ENCODE measurements at regions not wholly inside any gene's neighbourhood (a gene's known extent, or its start where the extent isn't known, plus 50 kb on each side); places are given as distances from the start of the nearest gene placed in this dataset.

DNA sequence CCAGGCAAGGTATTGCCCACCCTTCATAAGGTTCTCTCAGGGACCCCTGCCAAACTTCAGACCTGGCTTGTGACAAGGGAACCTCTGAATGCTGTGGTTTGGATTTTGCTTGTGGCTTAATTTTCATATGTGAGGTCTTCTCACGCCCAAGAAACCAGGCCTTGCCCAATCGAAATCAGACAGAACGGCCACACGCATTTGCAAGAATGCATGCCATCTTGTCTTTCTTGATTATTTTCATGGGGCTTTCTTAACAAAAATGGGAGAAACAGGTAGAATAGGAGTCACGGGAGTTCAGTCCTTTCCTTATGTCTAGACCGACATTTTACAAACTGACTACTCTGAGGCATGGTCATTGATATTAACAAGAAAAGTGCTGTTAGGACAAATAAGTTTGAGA, 170.2 kb upstream of the PAPPA start:
- DNase-seq (ENCODE audit: low read depth) = no peak
- no peak overlapping the region for H3K4me3 ChIP-seq (ENCODE audit: low read length)
- TF ChIP-seq, protein P1, sequence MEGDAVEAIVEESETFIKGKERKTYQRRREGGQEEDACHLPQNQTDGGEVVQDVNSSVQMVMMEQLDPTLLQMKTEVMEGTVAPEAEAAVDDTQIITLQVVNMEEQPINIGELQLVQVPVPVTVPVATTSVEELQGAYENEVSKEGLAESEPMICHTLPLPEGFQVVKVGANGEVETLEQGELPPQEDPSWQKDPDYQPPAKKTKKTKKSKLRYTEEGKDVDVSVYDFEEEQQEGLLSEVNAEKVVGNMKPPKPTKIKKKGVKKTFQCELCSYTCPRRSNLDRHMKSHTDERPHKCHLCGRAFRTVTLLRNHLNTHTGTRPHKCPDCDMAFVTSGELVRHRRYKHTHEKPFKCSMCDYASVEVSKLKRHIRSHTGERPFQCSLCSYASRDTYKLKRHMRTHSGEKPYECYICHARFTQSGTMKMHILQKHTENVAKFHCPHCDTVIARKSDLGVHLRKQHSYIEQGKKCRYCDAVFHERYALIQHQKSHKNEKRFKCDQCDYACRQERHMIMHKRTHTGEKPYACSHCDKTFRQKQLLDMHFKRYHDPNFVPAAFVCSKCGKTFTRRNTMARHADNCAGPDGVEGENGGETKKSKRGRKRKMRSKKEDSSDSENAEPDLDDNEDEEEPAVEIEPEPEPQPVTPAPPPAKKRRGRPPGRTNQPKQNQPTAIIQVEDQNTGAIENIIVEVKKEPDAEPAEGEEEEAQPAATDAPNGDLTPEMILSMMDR (conservative IDR thresholded peaks at IDR 0.05; ENCODE audit: low read depth, low read length) = no peak

DNA sequence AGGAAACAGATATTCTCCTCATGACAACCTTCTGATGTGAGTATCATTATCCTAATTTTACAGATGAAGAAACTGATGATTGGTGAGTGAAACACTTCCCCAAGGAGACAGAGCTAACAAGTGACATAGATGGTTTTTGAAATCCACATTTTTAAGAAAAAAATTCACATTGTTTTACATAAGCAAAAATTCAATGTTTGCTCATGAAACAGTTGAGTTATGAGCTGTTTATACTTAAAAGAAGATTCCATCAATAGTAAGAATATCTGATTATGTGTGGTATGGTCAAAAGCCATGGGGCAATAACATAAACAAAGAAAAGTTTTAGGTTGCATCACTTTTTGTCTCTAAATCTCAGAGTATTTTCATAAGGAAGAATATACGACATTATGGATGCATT, 167.9 kb upstream of the PAPPA start:
- no peak overlapping the region for H3K4me3 ChIP-seq (ENCODE audit: low read length)
- DNase-seq (ENCODE audit: low read depth) = no peak
- TF ChIP-seq, protein P1 (conservative IDR thresholded peaks at IDR 0.05; ENCODE audit: low read depth, low read length) = no peak

DNA sequence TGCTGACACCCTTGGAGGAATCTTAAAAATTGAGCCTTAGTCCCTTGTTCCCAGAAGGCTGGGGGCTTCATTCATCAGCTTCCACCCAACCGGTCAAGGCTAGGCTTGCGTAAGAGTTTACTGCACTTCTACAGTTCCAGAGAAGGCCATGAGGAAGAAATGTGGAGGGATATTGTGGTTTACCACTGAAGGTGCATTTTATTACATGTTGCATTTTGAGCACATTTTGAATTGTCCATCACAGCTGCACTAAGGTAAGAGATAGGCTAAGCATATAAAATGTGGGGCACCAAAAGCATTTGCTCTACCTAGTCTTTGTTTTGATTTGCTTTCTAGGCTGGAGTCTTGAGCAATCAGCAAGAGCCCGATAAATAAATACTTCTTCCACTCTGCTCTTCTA, 167.1 kb upstream of the PAPPA start:
- H3K4me3 ChIP-seq (ENCODE audit: low read length) = no peak overlapping the region
- DNase-seq (ENCODE audit: low read depth) = no peak
- TF ChIP-seq, protein P1 (conservative IDR thresholded peaks at IDR 0.05; ENCODE audit: low read depth, low read length) = no peak

- no peak overlapping the region for H3K4me3 ChIP-seq (ENCODE audit: low read length)
- TF ChIP-seq, protein P1 (conservative IDR thresholded peaks at IDR 0.05; ENCODE audit: low read depth, low read length) = no peak
- DNase-seq (ENCODE audit: low read depth) = no peak
These were observed 164.9 kb upstream of the PAPPA start for GRCh38 chr9:115988701-115989100.

DNA sequence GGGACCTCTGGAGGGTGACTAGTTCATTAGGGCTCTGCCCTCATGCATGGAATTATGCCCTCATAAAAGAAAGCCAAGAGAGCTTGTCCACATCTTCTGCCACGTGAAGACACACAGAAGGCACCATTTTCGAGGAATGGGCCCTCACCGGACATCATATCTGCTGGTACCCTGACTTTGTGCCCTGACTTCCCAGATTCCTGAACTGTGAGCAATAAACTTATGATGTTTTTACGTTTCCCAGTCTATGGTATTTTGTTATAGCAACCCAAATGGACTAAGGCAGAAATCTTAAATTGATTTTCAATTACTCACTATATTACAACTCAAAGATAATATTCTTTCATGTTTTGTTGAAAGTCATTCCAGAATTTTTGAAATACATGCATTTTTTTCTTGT, 163.8 kb upstream of the PAPPA start:
- no peak for DNase-seq (ENCODE audit: low read depth)
- no peak overlapping the region for H3K4me3 ChIP-seq (ENCODE audit: low read length)
- TF ChIP-seq, protein P1 (conservative IDR thresholded peaks at IDR 0.05; ENCODE audit: low read depth, low read length) = no peak

DNA sequence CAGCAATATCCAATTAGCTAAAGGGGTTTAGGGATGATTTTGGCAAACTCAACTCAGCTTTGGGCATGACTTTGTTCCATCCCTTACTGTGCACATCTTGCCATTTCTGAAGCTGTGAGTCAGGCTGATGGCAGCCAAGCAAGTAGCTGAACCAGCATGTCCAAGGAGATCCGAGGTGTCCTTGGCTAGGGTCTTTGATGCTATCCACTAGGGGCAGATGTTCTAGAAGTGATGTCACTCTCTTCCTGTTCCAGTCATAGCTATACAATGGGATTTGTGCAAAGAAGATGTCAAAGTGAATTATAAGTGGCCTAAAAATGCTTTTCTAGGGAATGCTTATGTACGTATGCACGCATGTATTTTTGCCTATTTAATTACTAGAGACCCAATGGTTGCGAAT, 160.8 kb upstream of the PAPPA start:
- H3K4me3 ChIP-seq (ENCODE audit: low read length) = no peak overlapping the region
- DNase-seq (ENCODE audit: low read depth) = no peak
- TF ChIP-seq, protein P1 (conservative IDR thresholded peaks at IDR 0.05; ENCODE audit: low read depth, low read length) = no peak

DNA sequence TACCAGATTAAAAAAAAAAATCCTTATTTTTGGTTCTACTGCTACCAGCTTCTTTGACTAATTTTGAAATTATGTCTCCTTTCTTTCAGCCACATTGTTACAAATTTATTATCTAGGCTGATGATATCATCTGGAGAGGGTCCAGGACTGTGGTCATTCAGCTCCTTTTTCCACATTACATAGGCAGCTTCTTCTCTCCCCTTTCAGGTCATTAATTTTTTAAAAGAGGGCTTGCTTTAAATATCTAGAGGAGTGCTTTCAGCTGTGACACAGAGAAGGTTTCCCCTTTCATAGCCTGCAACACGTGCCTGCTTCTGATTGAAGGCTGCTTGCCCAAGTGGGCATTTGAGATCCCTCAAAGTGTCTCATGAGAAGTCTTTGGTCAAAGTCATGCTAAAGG, 155.7 kb upstream of the PAPPA start:
- TF ChIP-seq, protein P1 (conservative IDR thresholded peaks at IDR 0.05; ENCODE audit: low read depth, low read length) = no peak
- H3K4me3 ChIP-seq (ENCODE audit: low read length) = no peak overlapping the region
- no peak for DNase-seq (ENCODE audit: low read depth)

Data from retinal pigment epithelial cell (primary cell).